HEK293 (cell line): ENCODE measurements at regions not wholly inside any gene's neighbourhood (a gene's known extent, or its start where the extent isn't known, plus 50 kb on each side); places are given as distances from the start of the nearest gene placed in this dataset.

Experiments
- CTCF ChIA-PET: fragments of 350-600 bp; formaldehyde crosslinking; extraction: SDS; loops from one replicate; lab custom pipeline; 2021; ENCODE audit warnings: antibody characterized with exemption; lab: Yijun Ruan, JAX
- POLR2A ChIA-PET: fragments of 300-600 bp; formaldehyde crosslinking; extraction: SDS; loops from one replicate; lab custom pipeline; 2020; ENCODE audit warnings: antibody characterized with exemption, inconsistent platforms; lab: Yijun Ruan, JAX
- H3K27ac ChIP-seq: fragments of 200-500 bp; sonication (Bioruptor generic); 2 replicates; pipeline ENCODE4 v1.5.1; 2014; ENCODE audit warnings: low read depth, low read length, control low read depth, inconsistent platforms; ENCODE audit errors: extremely low read depth
- H3K36me3 ChIP-seq, 2 experiments: fragments of 200-500 bp in 1 of 2; sonication (Bioruptor generic) in 1 of 2; 1 replicate in 1 of 2; 2 replicates in 1 of 2; pipeline ENCODE4 v1.5.1; 2014 to 2017; ENCODE audit warnings: inconsistent platforms in 2 of 2, low read length in 2 of 2; ENCODE audit not compliant: control insufficient read depth in 2 of 2, insufficient read depth in 1 of 2
- H3K4me1 ChIP-seq: fragments of 200-500 bp; sonication (Bioruptor generic); 2 replicates; pipeline ENCODE4 v1.5.1; 2014; ENCODE audit warnings: mild to moderate bottlenecking, low read length, inconsistent platforms; ENCODE audit not compliant: control insufficient read depth, insufficient read depth
- H3K4me3 ChIP-seq: 2 replicates; pipeline ENCODE4 v1.5.1; 2011; ENCODE audit warnings: low read depth, mild to moderate bottlenecking, control low read depth, low read length, moderate library complexity
- H3K9me3 ChIP-seq: fragments of 200-500 bp; sonication (Bioruptor generic); 2 replicates; pipeline ENCODE4 v1.5.1; 2014; ENCODE audit warnings: low read depth, low read length, inconsistent platforms; ENCODE audit not compliant: control insufficient read depth, insufficient read depth
- GLI2 ChIP-seq: fragments of 450-650 bp; formaldehyde crosslinking; IDR thresholded peaks from 2 replicates; pipeline ENCODE4; 2017; ENCODE audit warnings: missing biosample characterization, missing genetic modification characterization, low read depth, borderline replicate concordance
- GLIS2 ChIP-seq: fragments of 450-650 bp; formaldehyde crosslinking; IDR thresholded peaks from 2 replicates; pipeline ENCODE4 v1.5.1; 2016; ENCODE audit warnings: missing biosample characterization, missing genetic modification characterization
- KLF1 ChIP-seq: fragments of 450-650 bp; formaldehyde crosslinking; IDR thresholded peaks from 2 replicates; pipeline ENCODE4 v1.5.1; 2016; ENCODE audit warnings: missing biosample characterization, missing genetic modification characterization
- KLF10 ChIP-seq: fragments of 450-650 bp; IDR thresholded peaks from 2 replicates; pipeline ENCODE4 v1.5.1; 2018; ENCODE audit warnings: missing biosample characterization, mild to moderate bottlenecking, missing genetic modification characterization
- KLF7 ChIP-seq: fragments of 450-650 bp; formaldehyde crosslinking; IDR thresholded peaks from 2 replicates; pipeline ENCODE4 v1.5.1; 2016; ENCODE audit warnings: missing biosample characterization, missing genetic modification characterization, borderline replicate concordance
- PRDM1 ChIP-seq: fragments of 450-650 bp; formaldehyde crosslinking; IDR thresholded peaks from 2 replicates; pipeline ENCODE4; 2016; ENCODE audit warnings: missing biosample characterization, missing genetic modification characterization
- SALL2 ChIP-seq: fragments of 450-650 bp; formaldehyde crosslinking; IDR thresholded peaks from 2 replicates; pipeline ENCODE4 v1.5.0; 2017; ENCODE audit warnings: missing biosample characterization, mild to moderate bottlenecking, missing genetic modification characterization, borderline replicate concordance
- ZBTB17 ChIP-seq: fragments of 450-650 bp; formaldehyde crosslinking; IDR thresholded peaks from 2 replicates; pipeline ENCODE4 v1.5.1; 2016; ENCODE audit warnings: missing biosample characterization, missing genetic modification characterization
- ZBTB7A ChIP-seq: fragments of 450-650 bp; formaldehyde crosslinking; IDR thresholded peaks from 2 replicates; pipeline ENCODE4 v1.5.1; 2016; ENCODE audit warnings: low read depth, missing biosample characterization, missing genetic modification characterization
- ZFP69B ChIP-seq: fragments of 450-650 bp; formaldehyde crosslinking; IDR thresholded peaks from 2 replicates; pipeline ENCODE4 v1.5.1; 2016; ENCODE audit warnings: missing biosample characterization, missing genetic modification characterization
- ZNF148 ChIP-seq: fragments of 450-650 bp; formaldehyde crosslinking; IDR thresholded peaks from 2 replicates; pipeline ENCODE4 v1.5.0; 2017; ENCODE audit warnings: missing biosample characterization, missing genetic modification characterization, borderline replicate concordance
- ZNF341 ChIP-seq: fragments of 450-650 bp; formaldehyde crosslinking; IDR thresholded peaks from 2 replicates; pipeline ENCODE4; 2016; ENCODE audit warnings: low read depth, missing biosample characterization, missing genetic modification characterization
- ZNF394 ChIP-seq: fragments of 450-650 bp; formaldehyde crosslinking; IDR thresholded peaks from 2 replicates; pipeline ENCODE4 v1.5.1; 2016; ENCODE audit warnings: missing biosample characterization, missing genetic modification characterization, mild to moderate bottlenecking, moderate library complexity, borderline replicate concordance
- ZNF514 ChIP-seq: fragments of 450-650 bp; formaldehyde crosslinking; IDR thresholded peaks from 2 replicates; pipeline ENCODE4 v1.5.1; 2016; ENCODE audit warnings: missing biosample characterization, missing genetic modification characterization
- ZNF701 ChIP-seq: fragments of 450-650 bp; formaldehyde crosslinking; IDR thresholded peaks from 2 replicates; pipeline ENCODE4 v1.5.1; 2016; ENCODE audit warnings: missing biosample characterization, missing genetic modification characterization
- ZNF76 ChIP-seq: fragments of 450-650 bp; formaldehyde crosslinking; IDR thresholded peaks from 2 replicates; pipeline ENCODE4; 2016; ENCODE audit warnings: low read depth, missing biosample characterization, missing genetic modification characterization, borderline replicate concordance
- ZNF837 ChIP-seq: fragments of 450-650 bp; formaldehyde crosslinking; IDR thresholded peaks from 2 replicates; pipeline ENCODE4 v1.5.1; 2016; ENCODE audit warnings: missing biosample characterization, missing genetic modification characterization
- ZSCAN16 ChIP-seq: fragments of 450-650 bp; formaldehyde crosslinking; IDR thresholded peaks from 2 replicates; pipeline ENCODE4 v1.5.1; 2016; ENCODE audit warnings: missing biosample characterization, missing genetic modification characterization
- TF ChIP-seq, protein P1 (sequence below): sonication (generic); formaldehyde crosslinking; IDR thresholded peaks from 2 replicates; pipeline ENCODE4 v1.8.1; 2022; ENCODE audit warnings: mild to moderate bottlenecking, moderate library complexity, missing genetic modification reagents

- no peak overlapping the region for H3K27ac ChIP-seq
- H3K36me3 ChIP-seq: no peaks in the 10 kb centered on the region
- POLR2A ChIA-PET: no interaction called here
- CTCF ChIA-PET: no interaction called here
- no peak for TF ChIP-seq ZNF76 (tag by site-specific recombination)
- TF ChIP-seq ZBTB17 (tag by site-specific recombination): no peak
- no peak for TF ChIP-seq KLF1 (tag by site-specific recombination)
- TF ChIP-seq ZFP69B (tag by site-specific recombination): no peak
- TF ChIP-seq, protein P1, sequence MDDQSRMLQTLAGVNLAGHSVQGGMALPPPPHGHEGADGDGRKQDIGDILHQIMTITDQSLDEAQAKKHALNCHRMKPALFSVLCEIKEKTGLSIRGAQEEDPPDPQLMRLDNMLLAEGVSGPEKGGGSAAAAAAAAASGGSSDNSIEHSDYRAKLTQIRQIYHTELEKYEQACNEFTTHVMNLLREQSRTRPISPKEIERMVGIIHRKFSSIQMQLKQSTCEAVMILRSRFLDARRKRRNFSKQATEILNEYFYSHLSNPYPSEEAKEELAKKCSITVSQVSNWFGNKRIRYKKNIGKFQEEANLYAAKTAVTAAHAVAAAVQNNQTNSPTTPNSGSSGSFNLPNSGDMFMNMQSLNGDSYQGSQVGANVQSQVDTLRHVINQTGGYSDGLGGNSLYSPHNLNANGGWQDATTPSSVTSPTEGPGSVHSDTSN (CRISPR knock-in tag): no peak
- TF ChIP-seq ZNF341 (tag by site-specific recombination): no peak
- no peak for TF ChIP-seq GLI2 (tag by site-specific recombination)
- no peak for TF ChIP-seq ZNF701 (tag by site-specific recombination)
- TF ChIP-seq PRDM1 (tag by site-specific recombination): no peak
- TF ChIP-seq KLF7 (tag by site-specific recombination): no peak
- no peak for TF ChIP-seq ZNF837 (tag by site-specific recombination)
- no peaks in the 10 kb centered on the region for H3K9me3 ChIP-seq
- no peaks in the 10 kb centered on the region for H3K4me1 ChIP-seq
- H3K4me3 ChIP-seq: no peak overlapping the region
These were observed 407.1 kb upstream of the LRRC4C start for GRCh38 chr11:41866525-41866924.

- TF ChIP-seq ZNF148 (tag by site-specific recombination): no peak
- no peak for TF ChIP-seq KLF7 (tag by site-specific recombination)
- no peak for TF ChIP-seq ZSCAN16 (tag by site-specific recombination)
- Histone ChIP-seq H3K27ac (no peak overlapping the region), H3K4me1 (no peaks in the 10 kb centered on the region), H3K9me3 (no peaks in the 10 kb centered on the region), H3K36me3 (no peaks in the 10 kb centered on the region), H3K4me3 (no peak overlapping the region)
- POLR2A ChIA-PET: no interaction called here
- CTCF ChIA-PET: interaction anchor here (0.6 kb wide), 1 partner anchor 33 kb away, joined by 3 read pairs; no protein-coding TSS in a partner anchor
These were observed 409.2 kb upstream of the LRRC4C start for GRCh38 chr11:41868606-41869005.

GRCh38 chr11:41872426-41872825 is 413.0 kb upstream of the LRRC4C start:
- CTCF ChIA-PET: no interaction called here
- Histone ChIP-seq H3K36me3 (no peaks in the 10 kb centered on the region), H3K4me3 (no peak overlapping the region), H3K4me1 (no peaks in the 10 kb centered on the region), H3K27ac (no peak overlapping the region)
- TF ChIP-seq GLIS2 (tag by site-specific recombination) (no peak), SALL2 (tag by site-specific recombination) (no peak), ZNF394 (no peak), KLF10 (tag by site-specific recombination) (no peak), ZBTB7A (tag by site-specific recombination) (no peak), ZNF514 (no peak)
- TF ChIP-seq, all 188 proteins: peak for 0
- H3K9me3 ChIP-seq: no peaks in the 10 kb centered on the region
- POLR2A ChIA-PET: no interaction called here
